HEK293 (cell line): ENCODE measurements at regions not wholly inside any gene's neighbourhood (a gene's known extent, or its start where the extent isn't known, plus 50 kb on each side); places are given as distances from the start of the nearest gene placed in this dataset.

Experiments used
- CTCF ChIA-PET: fragments of 350-600 bp; formaldehyde crosslinking; extraction: SDS; loops from one replicate; lab custom pipeline; 2021; ENCODE audit warnings: antibody characterized with exemption; lab: Yijun Ruan, JAX
- POLR2A ChIA-PET: fragments of 300-600 bp; formaldehyde crosslinking; extraction: SDS; loops from one replicate; lab custom pipeline; 2020; ENCODE audit warnings: antibody characterized with exemption, inconsistent platforms; lab: Yijun Ruan, JAX
- H3K27ac ChIP-seq: fragments of 200-500 bp; sonication (Bioruptor generic); 2 replicates; pipeline ENCODE4 v1.5.1; 2014; ENCODE audit warnings: low read depth, low read length, control low read depth, inconsistent platforms; ENCODE audit errors: extremely low read depth
- H3K36me3 ChIP-seq, 2 experiments: fragments of 200-500 bp in 1 of 2; sonication (Bioruptor generic) in 1 of 2; 1 replicate in 1 of 2; 2 replicates in 1 of 2; pipeline ENCODE4 v1.5.1; 2014 to 2017; ENCODE audit warnings: inconsistent platforms in 2 of 2, low read length in 2 of 2; ENCODE audit not compliant: control insufficient read depth in 2 of 2, insufficient read depth in 1 of 2
- H3K4me1 ChIP-seq: fragments of 200-500 bp; sonication (Bioruptor generic); 2 replicates; pipeline ENCODE4 v1.5.1; 2014; ENCODE audit warnings: mild to moderate bottlenecking, low read length, inconsistent platforms; ENCODE audit not compliant: control insufficient read depth, insufficient read depth
- H3K4me3 ChIP-seq: 2 replicates; pipeline ENCODE4 v1.5.1; 2011; ENCODE audit warnings: low read depth, mild to moderate bottlenecking, control low read depth, low read length, moderate library complexity
- H3K9me3 ChIP-seq: fragments of 200-500 bp; sonication (Bioruptor generic); 2 replicates; pipeline ENCODE4 v1.5.1; 2014; ENCODE audit warnings: low read depth, low read length, inconsistent platforms; ENCODE audit not compliant: control insufficient read depth, insufficient read depth
- PRDM6 ChIP-seq: fragments of 450-650 bp; formaldehyde crosslinking; IDR thresholded peaks from 2 replicates; pipeline ENCODE4 v1.5.1; 2017; ENCODE audit warnings: missing biosample characterization, missing genetic modification characterization
- REST ChIP-seq: fragments of 450-650 bp; formaldehyde crosslinking; IDR thresholded peaks from 2 replicates; pipeline ENCODE4 v1.5.1; 2016; ENCODE audit warnings: missing biosample characterization, missing genetic modification characterization
- SP7 ChIP-seq: fragments of 450-650 bp; formaldehyde crosslinking; IDR thresholded peaks from 2 replicates; pipeline ENCODE4 v1.5.1; 2016; ENCODE audit warnings: missing biosample characterization, missing genetic modification characterization
- ZBTB49 ChIP-seq: fragments of 450-650 bp; formaldehyde crosslinking; IDR thresholded peaks from 2 replicates; pipeline ENCODE4 v1.5.1; 2016; ENCODE audit warnings: missing biosample characterization, missing genetic modification characterization, low read depth
- ZBTB6 ChIP-seq: fragments of 450-650 bp; formaldehyde crosslinking; IDR thresholded peaks from 2 replicates; pipeline ENCODE4 v1.5.1; 2017; ENCODE audit warnings: missing biosample characterization, missing genetic modification characterization
- ZBTB7A ChIP-seq: fragments of 450-650 bp; formaldehyde crosslinking; IDR thresholded peaks from 2 replicates; pipeline ENCODE4 v1.5.1; 2016; ENCODE audit warnings: low read depth, missing biosample characterization, missing genetic modification characterization
- ZEB2 ChIP-seq: fragments of 450-650 bp; formaldehyde crosslinking; IDR thresholded peaks from 2 replicates; pipeline ENCODE4 v1.5.1; 2016; ENCODE audit warnings: missing biosample characterization, missing genetic modification characterization
- ZNF157 ChIP-seq: fragments of 450-650 bp; formaldehyde crosslinking; IDR thresholded peaks from 2 replicates; pipeline ENCODE4 v1.5.1; 2016; ENCODE audit warnings: missing biosample characterization, missing genetic modification characterization
- ZNF18 ChIP-seq: fragments of 450-650 bp; formaldehyde crosslinking; IDR thresholded peaks from 2 replicates; pipeline ENCODE4 v1.5.1; 2016; ENCODE audit warnings: missing biosample characterization, missing genetic modification characterization
- ZNF221 ChIP-seq: fragments of 450-650 bp; formaldehyde crosslinking; IDR thresholded peaks from 2 replicates; pipeline ENCODE4 v1.5.1; 2017; ENCODE audit warnings: missing biosample characterization, missing genetic modification characterization, borderline replicate concordance
- ZNF302 ChIP-seq: fragments of 450-650 bp; formaldehyde crosslinking; IDR thresholded peaks from 2 replicates; pipeline ENCODE4 v1.5.1; 2016; ENCODE audit warnings: missing biosample characterization, missing genetic modification characterization, low read depth
- ZNF560 ChIP-seq: fragments of 450-650 bp; formaldehyde crosslinking; IDR thresholded peaks from 2 replicates; pipeline ENCODE4 v1.5.1; 2017; ENCODE audit warnings: missing biosample characterization, missing genetic modification characterization, borderline replicate concordance
- ZNF621 ChIP-seq: fragments of 450-650 bp; formaldehyde crosslinking; IDR thresholded peaks from 2 replicates; pipeline ENCODE4 v1.5.1; 2017; ENCODE audit warnings: missing biosample characterization, missing genetic modification characterization
- ZNF645 ChIP-seq: fragments of 450-650 bp; formaldehyde crosslinking; IDR thresholded peaks from 2 replicates; pipeline ENCODE4; 2016; ENCODE audit warnings: missing biosample characterization, missing genetic modification characterization
- ZNF660 ChIP-seq: fragments of 450-650 bp; IDR thresholded peaks from 2 replicates; pipeline ENCODE4 v1.5.1; 2018; ENCODE audit warnings: missing biosample characterization, mild to moderate bottlenecking, missing genetic modification characterization
- ZNF701 ChIP-seq: fragments of 450-650 bp; formaldehyde crosslinking; IDR thresholded peaks from 2 replicates; pipeline ENCODE4 v1.5.1; 2016; ENCODE audit warnings: missing biosample characterization, missing genetic modification characterization
- ZNF707 ChIP-seq: fragments of 450-650 bp; formaldehyde crosslinking; IDR thresholded peaks from 2 replicates; pipeline ENCODE4 v1.5.1; 2016; ENCODE audit warnings: missing biosample characterization, missing genetic modification characterization
- ZNF791 ChIP-seq: fragments of 450-650 bp; formaldehyde crosslinking; IDR thresholded peaks from 2 replicates; pipeline ENCODE4 v1.5.1; 2016; ENCODE audit warnings: missing biosample characterization, missing genetic modification characterization
- ZNF792 ChIP-seq: fragments of 450-650 bp; formaldehyde crosslinking; IDR thresholded peaks from 2 replicates; pipeline ENCODE4 v1.5.1; 2016; ENCODE audit warnings: missing biosample characterization, missing genetic modification characterization
- ZSCAN18 ChIP-seq: fragments of 450-650 bp; formaldehyde crosslinking; IDR thresholded peaks from 2 replicates; pipeline ENCODE4 v1.5.1; 2016; ENCODE audit warnings: missing biosample characterization, missing genetic modification characterization

- CTCF ChIA-PET, result no interaction called here
- POLR2A ChIA-PET, result no interaction called here
Observed at GRCh38 chr7:79822620-79823240, 311.9 kb upstream of the GNAI1 start.

GRCh38 chr7:79820387-79820786 lies 314.2 kb upstream of the GNAI1 start:
- peaks cover 5% of the 10 kb centered on the region; the same call in 1 of the 2 replicates for H3K4me1 ChIP-seq
- no peaks in the 10 kb centered on the region for H3K9me3 ChIP-seq
- no peak overlapping the region for H3K27ac ChIP-seq
- H3K4me3 ChIP-seq, result no peak overlapping the region
- CTCF ChIA-PET, result interaction anchor here (0.7 to 0.8 kb wide), 3 partner anchors 9 to 219 kb away, joined by 3 read pairs; no protein-coding TSS in a partner anchor
- H3K36me3 ChIP-seq, result no peaks in the 10 kb centered on the region
- POLR2A ChIA-PET, result no interaction called here
- TF ChIP-seq ZNF701 (tag by site-specific recombination) (no peak), ZNF157 (tag by site-specific recombination) (no peak), REST (tag by site-specific recombination) (no peak), PRDM6 (peak; percentile 11; the same call in 1 of the 2 replicates), SP7 (tag by site-specific recombination) (no peak), ZBTB6 (tag by site-specific recombination) (0 out of 2 replicates have a peak, but pooled peaks have one; percentile 23), ZNF707 (tag by site-specific recombination) (no peak), ZBTB49 (no peak)

More at GRCh38 chr7:79822620-79823240, 311.9 kb upstream of the GNAI1 start:
- Histone ChIP-seq H3K9me3 (no peaks in the 10 kb centered on the region), H3K4me3 (no peak overlapping the region), H3K36me3 (no peaks in the 10 kb centered on the region), H3K4me1 (peaks cover 5% of the 10 kb centered on the region; the same call in 1 of the 2 replicates), H3K27ac (no peak overlapping the region)
- no peak for TF ChIP-seq ZBTB7A (tag by site-specific recombination)
- no peak for TF ChIP-seq ZEB2 (tag by site-specific recombination)
- TF ChIP-seq ZNF560, result no peak
- TF ChIP-seq ZNF18 (tag by site-specific recombination), result no peak
- TF ChIP-seq ZNF157 (tag by site-specific recombination), result no peak
- TF ChIP-seq ZNF660 (tag by site-specific recombination), result no peak
- no peak for TF ChIP-seq ZNF621 (tag by site-specific recombination)
- TF ChIP-seq ZNF302, result no peak
- TF ChIP-seq ZNF791 (tag by site-specific recombination), result no peak
- TF ChIP-seq ZSCAN18, result no peak
- no peak for TF ChIP-seq ZNF645 (tag by site-specific recombination)
- TF ChIP-seq ZNF792, result no peak
- TF ChIP-seq ZNF221 (tag by site-specific recombination), result no peak
